ENCODE measurements at regions not wholly inside any gene's neighbourhood (a gene's known extent, or its start where the extent isn't known, plus 50 kb on each side); places are given as distances from the start of the nearest gene placed in this dataset.

- H3K4ac ChIP-seq (replicated peaks; ENCODE audit: insufficient read length, low read depth, low read length) = no peak overlapping the region
- no peak overlapping the region for H2AFZ ChIP-seq (ENCODE audit: low read length)
- H3K9ac ChIP-seq (replicated peaks in 1 of 4; ENCODE audit: extremely low read depth in 1 of 4, low read depth in 3 of 4, low read length in 3 of 4) = no peak overlapping the region
- H4K20me1 ChIP-seq (replicated peaks in 1 of 2; ENCODE audit: control insufficient read depth in 1 of 2, insufficient read depth in 2 of 2, low read length in 2 of 2) = no peaks in the 10 kb centered on the region
- peak overlapping the region; percentile 88; the same call in 1 of the 2 replicates for H2BK20ac ChIP-seq (ENCODE audit: low read length)
- H3K18ac ChIP-seq (ENCODE audit: extremely low read depth, low read length) = peak overlapping the region; percentile 94
- WGBS, 2 experiments (ENCODE audit: extremely low coverage in 1 of 2, insufficient coverage in 1 of 2, insufficient read length in 1 of 2, insufficient replicate concordance in 2 of 2, low coverage in 1 of 2, low lambda C conversion rate in 2 of 2, missing lambda C conversion rate in 1 of 2) = 28% methylated on average over 3 of the region's 3 CpGs; no CpG with 5 or more reads in 1 of the 2 experiments
- no peak overlapping the region for H4K5ac ChIP-seq (ENCODE audit: insufficient read length, low read depth, low read length)
- H2BK15ac ChIP-seq (ENCODE audit: low read length) = no peak overlapping the region
- no peaks in the 10 kb centered on the region for H3K79me1 ChIP-seq (ENCODE audit: low read depth, low read length)
- peak overlapping the region; percentile 64; the same call in 1 of the 2 replicates for H3K27ac ChIP-seq (ENCODE audit: low read depth, low read length)
- no peak overlapping the region for H2AK5ac ChIP-seq (ENCODE audit: low read depth, low read length)
- H4K8ac ChIP-seq (ENCODE audit: extremely low read depth, insufficient read depth, low read length) = peak overlapping the region; percentile 54; the same call in 1 of the 2 replicates
- H3K4me1 ChIP-seq (replicated peaks in 1 of 4; ENCODE audit: control insufficient read depth in 3 of 4, insufficient read depth in 4 of 4, low read length in 3 of 4) = peaks cover 2 to 15% (median 6%) of the 10 kb centered on the region in 4 experiments; a peak in 5 of 7 replicates
- H3K79me2 ChIP-seq (ENCODE audit: control insufficient read depth in 1 of 2, insufficient read depth in 2 of 2, low read length in 2 of 2) = no peaks in the 10 kb centered on the region
- no peak overlapping the region for H4K91ac ChIP-seq (replicated peaks; ENCODE audit: insufficient read length, low read length)
- H3K23me2 ChIP-seq (ENCODE audit: low read depth, low read length) = peaks cover 2% of the 10 kb centered on the region; the same call in 1 of the 2 replicates
- peaks cover 5 to 7% of the 10 kb centered on the region in 2 experiments; a peak in 2 of 4 replicates for H3K9me3 ChIP-seq (ENCODE audit: insufficient read depth in 2 of 2, low read depth in 1 of 2, low read length in 1 of 2)
- POLR2A ChIA-PET (ENCODE audit: partially characterized antibody) = interaction anchor here (0.8 to 1.6 kb wide), 6 partner anchors 11 to 82 kb away, joined by 3 to 4 read pairs (median 4); partner anchors contain the start of gene CHD1
- H3K56ac ChIP-seq (replicated peaks; ENCODE audit: insufficient read length, low read depth, low read length) = peak overlapping the region; percentile 17
- H3K4me3 ChIP-seq (ENCODE audit: extremely low read depth in 1 of 4, insufficient read depth in 2 of 4, low read depth in 3 of 4, low read length in 4 of 4) = peak overlapping the region in 1 of 4 experiments; percentile 43; a peak in 2 of 8 replicates
- no peak overlapping the region for H3K23ac ChIP-seq (ENCODE audit: insufficient read length)
- peak overlapping the region; percentile 52; the same call in 1 of the 2 replicates for H2BK12ac ChIP-seq (ENCODE audit: low read depth, low read length)
- DNase-seq (ENCODE audit: low read depth in 1 of 2, low spot score in 2 of 2) (peak; percentile 62 to 68), FAIRE-seq (peak; percentile 95)
- H3K4me2 ChIP-seq (ENCODE audit: insufficient read depth in 1 of 2, low read depth in 2 of 2, low read length in 2 of 2) = peak overlapping the region; percentile 63 to 78; a peak in 3 of 4 replicates
- H3K27me3 ChIP-seq (replicated peaks in 1 of 4; ENCODE audit: control insufficient read depth in 3 of 4, extremely low read depth in 1 of 4, insufficient read depth in 3 of 4, low read length in 3 of 4) = no peaks in the 10 kb centered on the region
- no peaks in the 10 kb centered on the region for H3K36me3 ChIP-seq (ENCODE audit: control insufficient read depth in 2 of 4, insufficient read depth in 4 of 4, low read length in 3 of 4)
- H2BK5ac ChIP-seq (ENCODE audit: low read depth, low read length) = peak overlapping the region; percentile 80; the same call in 1 of the 2 replicates
- CTCF ChIA-PET (ENCODE audit: partially characterized antibody) = interaction anchor here (0.9 kb wide), 1 partner anchor 9 kb away, joined by 4 read pairs; no protein-coding TSS in a partner anchor
- peak overlapping the region; percentile 29 for H2BK120ac ChIP-seq (replicated peaks; ENCODE audit: low read depth, low read length)
- H3K14ac ChIP-seq (ENCODE audit: insufficient read length) = no peak overlapping the region
- TF ChIP-seq HDAC2 (IDR thresholded peaks at IDR 0.05; ENCODE audit: borderline replicate concordance in 1 of 2, low read depth in 2 of 2, low read length in 2 of 2) (no peak), EP300 (IDR thresholded peaks at IDR 0.05; ENCODE audit: borderline replicate concordance in 1 of 2, low read depth in 2 of 2, low read length in 2 of 2) (peak in 1 of 2 experiments; percentile 43; a peak in 1 of 3 replicates), MAX (IDR thresholded peaks at IDR 0.05) (no peak), SIX5 (IDR thresholded peaks at IDR 0.05; ENCODE audit: low read depth, low read length) (no peak), RBBP5 (IDR thresholded peaks at IDR 0.05; ENCODE audit: borderline replicate concordance, low read depth, low read length) (no peak; the same call in 1 of the 2 replicates), USF2 (IDR thresholded peaks at IDR 0.05; ENCODE audit: low read length) (no peak), NANOG (IDR thresholded peaks at IDR 0.05; ENCODE audit: insufficient read depth, low read depth, low read length, poor library complexity, severe bottlenecking) (peak; percentile 82), EZH2 (IDR thresholded peaks at IDR 0.05; ENCODE audit: low read depth, low read length, severe bottlenecking) (no peak), TBP (IDR thresholded peaks at IDR 0.05; ENCODE audit: low read depth, low read length) (no peak), BRCA1 (IDR thresholded peaks at IDR 0.05; ENCODE audit: low read depth, low read length) (no peak), SP4 (IDR thresholded peaks at IDR 0.05; ENCODE audit: low read length) (no peak)
Measured at GRCh38 chr5:99010294-99010693, 81.5 kb upstream of the CHD1 start.

Data from H1 (cell line).